H1 (cell line): ENCODE measurements at regions not wholly inside any gene's neighbourhood (a gene's known extent, or its start where the extent isn't known, plus 50 kb on each side); places are given as distances from the start of the nearest gene placed in this dataset.

Experiments
- CTCF ChIA-PET: fragments of 300-600 bp; sonication (Branson Sonifier 250); formaldehyde crosslinking; loops from one replicate; lab custom pipeline; 2021; ENCODE audit not compliant: partially characterized antibody; lab: Charles Lee
- POLR2A ChIA-PET: fragments of 300-600 bp; sonication (Branson Sonifier 250); formaldehyde crosslinking; loops from one replicate; lab custom pipeline; 2021; ENCODE audit warnings: inconsistent platforms; ENCODE audit not compliant: partially characterized antibody; lab: Charles Lee
- DNase-seq, 2 experiments: peaks; one replicate each; pipeline versions ENCODE4 v3.0.0 to v3.0.0-alpha.2; 2010 to 2022; ENCODE audit warnings: low spot score in 2 of 2, low read depth in 1 of 2, mixed read lengths in 1 of 2
- FAIRE-seq: peaks from 2 replicates; lab custom pipeline; 2011; peaks lifted over from hg19 to GRCh38; lab: Jason Lieb, UNC
- H2AFZ ChIP-seq: 2 replicates; pipeline ENCODE4 v1.8.1; 2012; ENCODE audit warnings: low read length, inconsistent platforms
- H2AK5ac ChIP-seq: 2 replicates; pipeline ENCODE4 v1.6.1; 2013; ENCODE audit warnings: low read depth, low read length
- H2BK120ac ChIP-seq: replicated peaks from 2 replicates; pipeline ENCODE3; 2013; ENCODE audit warnings: low read depth, low read length, inconsistent platforms
- H2BK12ac ChIP-seq: 2 replicates; pipeline ENCODE4 v1.6.1; 2013; ENCODE audit warnings: low read depth, low read length
- H2BK15ac ChIP-seq: 2 replicates; pipeline ENCODE4 v1.6.1; 2013; ENCODE audit warnings: low read length
- H2BK20ac ChIP-seq: 2 replicates; pipeline ENCODE4 v1.6.1; 2013; ENCODE audit warnings: low read length
- H2BK5ac ChIP-seq: 2 replicates; pipeline ENCODE4 v1.6.1; 2013; ENCODE audit warnings: low read depth, low read length
- H3K14ac ChIP-seq: 2 replicates; pipeline ENCODE4 v1.6.1; 2013; ENCODE audit warnings: inconsistent platforms; ENCODE audit not compliant: insufficient read length
- H3K18ac ChIP-seq: 2 replicates; pipeline ENCODE4 v1.6.1; 2013; ENCODE audit warnings: low read length; ENCODE audit errors: extremely low read depth
- H3K23ac ChIP-seq: 2 replicates; pipeline ENCODE4 v1.6.1; 2013; ENCODE audit warnings: inconsistent platforms; ENCODE audit not compliant: insufficient read length
- H3K23me2 ChIP-seq: 2 replicates; pipeline ENCODE4 v1.6.1; 2013; ENCODE audit warnings: low read depth, low read length
- H3K27ac ChIP-seq: 2 replicates; pipeline ENCODE4 v1.6.1; 2011; ENCODE audit warnings: low read depth, low read length, inconsistent platforms
- H3K27me3 ChIP-seq, 4 experiments: replicated peaks in 1 of 4; 1 replicate in 1 of 4; 2 replicates in 3 of 4; pipeline versions ENCODE4 v1.6.1 to v1.8.1; 2011 to 2013; ENCODE audit warnings: low read length in 3 of 4, mild to moderate bottlenecking in 3 of 4, inconsistent platforms in 2 of 4, mixed read lengths in 2 of 4, moderate library complexity in 1 of 4; ENCODE audit not compliant: control insufficient read depth in 3 of 4, insufficient read depth in 3 of 4; ENCODE audit errors: extremely low read depth in 1 of 4
- H3K36me3 ChIP-seq, 4 experiments: 2 replicates each; pipeline versions ENCODE4 v1.6.1 to v1.8.1; 2011 to 2013; ENCODE audit warnings: mild to moderate bottlenecking in 4 of 4, low read length in 3 of 4, moderate library complexity in 2 of 4, control low read depth in 1 of 4, inconsistent platforms in 1 of 4; ENCODE audit not compliant: insufficient read depth in 4 of 4, control insufficient read depth in 2 of 4
- H3K4ac ChIP-seq: replicated peaks from 2 replicates; pipeline ENCODE3; 2013; ENCODE audit warnings: low read length, low read depth, mixed read lengths, inconsistent platforms; ENCODE audit not compliant: insufficient read length
- H3K4me1 ChIP-seq, 4 experiments: replicated peaks in 1 of 4; 1 replicate in 1 of 4; 2 replicates in 3 of 4; pipeline versions ENCODE4 v1.6.1 to v1.8.1; 2011 to 2013; ENCODE audit warnings: low read length in 3 of 4, inconsistent platforms in 2 of 4, mixed read lengths in 1 of 4; ENCODE audit not compliant: insufficient read depth in 4 of 4, control insufficient read depth in 3 of 4
- H3K4me2 ChIP-seq, 2 experiments: 2 replicates each; pipeline versions ENCODE4 v1.6.1 to v1.8.1; 2011 to 2013; ENCODE audit warnings: low read depth in 2 of 2, low read length in 2 of 2, control low read depth in 1 of 2, inconsistent platforms in 1 of 2, mild to moderate bottlenecking in 1 of 2; ENCODE audit not compliant: insufficient read depth in 1 of 2
- H3K4me3 ChIP-seq, 4 experiments: fragments of 200-600, 300-600 bp in 1 of 4; sonication (generic), shearing (Covaris generic), sonication (Bioruptor Twin) in 1 of 4; 2 replicates each; pipeline versions ENCODE4 v1.5.1 to v1.8.1; 2011 to 2016; ENCODE audit warnings: low read length in 4 of 4, low read depth in 3 of 4, control low read depth in 2 of 4, inconsistent platforms in 2 of 4, mild to moderate bottlenecking in 2 of 4, mixed read lengths in 1 of 4, moderate library complexity in 1 of 4; ENCODE audit not compliant: insufficient read depth in 2 of 4; ENCODE audit errors: extremely low read depth in 1 of 4
- H3K56ac ChIP-seq: replicated peaks from 2 replicates; pipeline ENCODE3; 2013; ENCODE audit warnings: low read depth, mild to moderate bottlenecking, mixed read lengths, low read length, inconsistent platforms; ENCODE audit not compliant: insufficient read length
- H3K79me1 ChIP-seq: 2 replicates; pipeline ENCODE4 v1.6.1; 2013; ENCODE audit warnings: low read depth, low read length, control low read depth
- H3K79me2 ChIP-seq, 2 experiments: 2 replicates each; pipeline versions ENCODE4 v1.6.1 to v1.8.1; 2012 to 2013; ENCODE audit warnings: low read length in 2 of 2, mild to moderate bottlenecking in 2 of 2, inconsistent platforms in 1 of 2; ENCODE audit not compliant: insufficient read depth in 2 of 2, control insufficient read depth in 1 of 2
- H3K9ac ChIP-seq, 4 experiments: replicated peaks in 1 of 4; 1 replicate in 1 of 4; 2 replicates in 3 of 4; pipeline versions ENCODE4 v1.6.1 to v1.8.1; 2011 to 2013; ENCODE audit warnings: low read depth in 3 of 4, low read length in 3 of 4, control low read depth in 2 of 4, mild to moderate bottlenecking in 2 of 4, moderate library complexity in 2 of 4, inconsistent platforms in 1 of 4; ENCODE audit errors: extremely low read depth in 1 of 4
- H3K9me3 ChIP-seq, 2 experiments: 2 replicates each; pipeline versions ENCODE4 v1.6.1 to v1.8.1; 2012 to 2013; ENCODE audit warnings: mild to moderate bottlenecking in 2 of 2, moderate library complexity in 2 of 2, control low read depth in 1 of 2, inconsistent platforms in 1 of 2, low read depth in 1 of 2, low read length in 1 of 2, mixed read lengths in 1 of 2; ENCODE audit not compliant: insufficient read depth in 2 of 2
- H4K20me1 ChIP-seq, 2 experiments: replicated peaks in 1 of 2; 2 replicates each; pipeline versions ENCODE3 to v1.8.1; 2011 to 2013; ENCODE audit warnings: inconsistent platforms in 2 of 2, low read length in 2 of 2, mild to moderate bottlenecking in 1 of 2; ENCODE audit not compliant: insufficient read depth in 2 of 2, control insufficient read depth in 1 of 2
- H4K5ac ChIP-seq: 2 replicates; pipeline ENCODE4 v1.6.1; 2013; ENCODE audit warnings: low read length, low read depth, mixed read lengths, inconsistent platforms; ENCODE audit not compliant: insufficient read length
- H4K8ac ChIP-seq: 2 replicates; pipeline ENCODE4 v1.8.0; 2013; ENCODE audit warnings: mild to moderate bottlenecking, moderate library complexity, low read length, inconsistent platforms; ENCODE audit not compliant: insufficient read depth; ENCODE audit errors: extremely low read depth
- H4K91ac ChIP-seq: replicated peaks from 2 replicates; pipeline ENCODE3; 2013; ENCODE audit warnings: low read length, mixed read lengths, inconsistent platforms; ENCODE audit not compliant: insufficient read length
- CBX5 ChIP-seq: fragments of 300-800, 300-1000 bp; sonication (generic); IDR thresholded peaks from 2 replicates; pipeline ENCODE4 v1.7.1; 2016; ENCODE audit warnings: antibody characterized with exemption, low read length, low read depth
- FOSL1 ChIP-seq: IDR thresholded peaks from 2 replicates; pipeline ENCODE4 v1.6.1; 2011; ENCODE audit warnings: mild to moderate bottlenecking, low read depth, low read length, moderate library complexity; ENCODE audit not compliant: insufficient read depth
- JUN ChIP-seq: IDR thresholded peaks from 2 replicates; pipeline ENCODE4 v1.6.1; 2011; ENCODE audit warnings: low read depth, mild to moderate bottlenecking, improper control_type of control experiment, low read length
- PHF8 ChIP-seq: fragments of 200-600 bp; sonication (generic); conservative IDR thresholded peaks from 2 replicates; pipeline ENCODE4 v1.7.1; 2012; ENCODE audit warnings: low read depth, mild to moderate bottlenecking, inconsistent platforms, low read length, moderate library complexity
- POLR2AphosphoS5 ChIP-seq: IDR thresholded peaks from 2 replicates; pipeline ENCODE4 v1.6.1; 2011; ENCODE audit warnings: low read depth, low read length
- POU5F1 ChIP-seq: IDR thresholded peaks from 2 replicates; pipeline ENCODE4 v1.6.1; 2011; ENCODE audit warnings: low read depth, mild to moderate bottlenecking, low read length, moderate library complexity
- SP1 ChIP-seq: IDR thresholded peaks from 2 replicates; pipeline ENCODE4 v1.6.1; 2011; ENCODE audit warnings: low read depth, low read length
- TEAD4 ChIP-seq: IDR thresholded peaks from 2 replicates; pipeline ENCODE4 v1.6.1; 2012; ENCODE audit warnings: low read depth, low read length, inconsistent platforms, mixed read lengths
- YY1 ChIP-seq: IDR thresholded peaks from 2 replicates; pipeline ENCODE4 v1.6.1; 2011; ENCODE audit warnings: low read depth, mild to moderate bottlenecking, low read length
- WGBS, 2 experiments: shearing (Covaris generic) in 1 of 2; methylation state at CpG; one replicate each; pipeline versions ENCODE4 v1.1.6 to v1.1.7; 2013 to 2015; ENCODE audit warnings: low lambda C conversion rate in 2 of 2, mixed read lengths in 2 of 2, inconsistent platforms in 1 of 2, low coverage in 1 of 2, missing lambda C conversion rate in 1 of 2; ENCODE audit not compliant: insufficient replicate concordance in 2 of 2, insufficient coverage in 1 of 2, insufficient read length in 1 of 2; ENCODE audit errors: extremely low coverage in 1 of 2, missing lambda C conversion rate in 1 of 2; 5-methylcytosine and 5-hydroxymethylcytosine counted together
- TF ChIP-seq, protein P1 (sequence below): IDR thresholded peaks from 2 replicates; pipeline ENCODE4 v1.6.1; 2012; ENCODE audit warnings: low read length, inconsistent platforms
- TF ChIP-seq, protein P2 (sequence below), 3 experiments: IDR thresholded peaks; 1 replicate in 2 of 3; 2 replicates in 1 of 3; pipeline versions ENCODE4 v1.5.1 to v1.6.1; 2011; ENCODE audit warnings: low read length in 3 of 3, mild to moderate bottlenecking in 3 of 3, inconsistent platforms in 2 of 3, low read depth in 1 of 3, moderate library complexity in 1 of 3; ENCODE audit not compliant: insufficient read depth in 1 of 3; ENCODE audit errors: control extremely low read depth in 1 of 3

DNA sequence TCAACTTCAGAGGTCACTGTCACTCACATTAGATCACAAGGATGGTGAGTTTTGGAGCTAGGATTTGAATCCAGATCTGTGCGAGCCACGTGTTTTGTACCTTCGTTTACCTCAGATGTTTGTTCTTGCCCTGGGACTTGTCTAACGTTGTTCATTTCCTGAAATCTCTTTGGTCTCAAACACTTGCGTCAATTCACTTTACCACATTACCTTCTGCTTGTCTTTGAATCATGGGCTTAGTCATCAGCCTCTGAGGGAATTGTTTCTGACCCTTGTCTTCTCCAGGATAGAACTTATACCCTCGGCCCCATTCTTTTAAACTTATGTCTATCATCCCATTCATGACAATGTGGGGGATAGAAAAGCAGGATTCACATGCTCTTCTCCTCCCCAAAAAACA lies 282.7 kb downstream of the DCDC2C start:
- Histone ChIP-seq H2AK5ac (no peak overlapping the region), H4K91ac (no peak overlapping the region), H3K27me3 (no peaks in the 10 kb centered on the region), H3K23ac (no peak overlapping the region), H3K27ac (no peak overlapping the region), H2BK5ac (no peak overlapping the region), H3K4ac (no peak overlapping the region), H2BK12ac (no peak overlapping the region), H4K5ac (no peak overlapping the region), H2BK15ac (no peak overlapping the region), H3K23me2 (no peaks in the 10 kb centered on the region; the same call in 1 of the 2 replicates), H3K9me3 (peaks cover 7 to 9% of the 10 kb centered on the region in 2 experiments; a peak in 3 of 4 replicates), H2BK20ac (no peak overlapping the region), H3K79me1 (no peaks in the 10 kb centered on the region; the same call in 1 of the 2 replicates), H3K56ac (no peak overlapping the region), H4K8ac (no peak overlapping the region), H3K4me1 (no peaks in the 10 kb centered on the region), H3K18ac (no peak overlapping the region), H3K79me2 (no peaks in the 10 kb centered on the region), H3K36me3 (no peaks in the 10 kb centered on the region), H2BK120ac (no peak overlapping the region), H3K14ac (no peak overlapping the region), H3K4me3 (no peak overlapping the region), H4K20me1 (no peaks in the 10 kb centered on the region), H3K9ac (no peak overlapping the region), H3K4me2 (no peak overlapping the region), H2AFZ (no peak overlapping the region)
- ChIA-PET POLR2A (no interaction called here), CTCF (interaction anchor here (0.9 to 1.4 kb wide), 2 partner anchors 123 to 295 kb away, joined by 3 read pairs; no protein-coding TSS in a partner anchor)
- no peak for DNase-seq
- FAIRE-seq, result no peak
- WGBS, 2 experiments, result 88% methylated on average over 6 of the region's 6 CpGs; no CpG with 5 or more reads in 1 of the 2 experiments
- TF ChIP-seq JUN (no peak), POU5F1 (no peak), PHF8 (no peak), CBX5 (no peak), FOSL1 (no peak), TEAD4 (no peak), POLR2AphosphoS5 (no peak), YY1 (no peak), SP1 (no peak)
- TF ChIP-seq, protein P1, sequence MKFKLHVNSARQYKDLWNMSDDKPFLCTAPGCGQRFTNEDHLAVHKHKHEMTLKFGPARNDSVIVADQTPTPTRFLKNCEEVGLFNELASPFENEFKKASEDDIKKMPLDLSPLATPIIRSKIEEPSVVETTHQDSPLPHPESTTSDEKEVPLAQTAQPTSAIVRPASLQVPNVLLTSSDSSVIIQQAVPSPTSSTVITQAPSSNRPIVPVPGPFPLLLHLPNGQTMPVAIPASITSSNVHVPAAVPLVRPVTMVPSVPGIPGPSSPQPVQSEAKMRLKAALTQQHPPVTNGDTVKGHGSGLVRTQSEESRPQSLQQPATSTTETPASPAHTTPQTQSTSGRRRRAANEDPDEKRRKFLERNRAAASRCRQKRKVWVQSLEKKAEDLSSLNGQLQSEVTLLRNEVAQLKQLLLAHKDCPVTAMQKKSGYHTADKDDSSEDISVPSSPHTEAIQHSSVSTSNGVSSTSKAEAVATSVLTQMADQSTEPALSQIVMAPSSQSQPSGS, result no peak
- TF ChIP-seq, protein P2, sequence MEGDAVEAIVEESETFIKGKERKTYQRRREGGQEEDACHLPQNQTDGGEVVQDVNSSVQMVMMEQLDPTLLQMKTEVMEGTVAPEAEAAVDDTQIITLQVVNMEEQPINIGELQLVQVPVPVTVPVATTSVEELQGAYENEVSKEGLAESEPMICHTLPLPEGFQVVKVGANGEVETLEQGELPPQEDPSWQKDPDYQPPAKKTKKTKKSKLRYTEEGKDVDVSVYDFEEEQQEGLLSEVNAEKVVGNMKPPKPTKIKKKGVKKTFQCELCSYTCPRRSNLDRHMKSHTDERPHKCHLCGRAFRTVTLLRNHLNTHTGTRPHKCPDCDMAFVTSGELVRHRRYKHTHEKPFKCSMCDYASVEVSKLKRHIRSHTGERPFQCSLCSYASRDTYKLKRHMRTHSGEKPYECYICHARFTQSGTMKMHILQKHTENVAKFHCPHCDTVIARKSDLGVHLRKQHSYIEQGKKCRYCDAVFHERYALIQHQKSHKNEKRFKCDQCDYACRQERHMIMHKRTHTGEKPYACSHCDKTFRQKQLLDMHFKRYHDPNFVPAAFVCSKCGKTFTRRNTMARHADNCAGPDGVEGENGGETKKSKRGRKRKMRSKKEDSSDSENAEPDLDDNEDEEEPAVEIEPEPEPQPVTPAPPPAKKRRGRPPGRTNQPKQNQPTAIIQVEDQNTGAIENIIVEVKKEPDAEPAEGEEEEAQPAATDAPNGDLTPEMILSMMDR (IDR thresholded peaks at IDR 0.05; ENCODE audit: control extremely low read depth in 1 of 3, insufficient read depth in 1 of 3, low read depth in 1 of 3, low read length in 3 of 3), result no peak
